Fibroblast of peridontal ligament (primary cell): ENCODE measurements at regions not wholly inside any gene's neighbourhood (a gene's known extent, or its start where the extent isn't known, plus 50 kb on each side); places are given as distances from the start of the nearest gene placed in this dataset.
A peak's percentile ranks its signal among the peaks of the same experiment; 100 is the strongest.
"Not testable (repeated sequence)": the region's sequence is repeated elsewhere in the genome, so short reads cannot be mapped to it uniquely, and the experiment has no call there.

ENCODE experiments used
- DNase-seq: peaks from one replicate; pipeline ENCODE4 v3.0.0-alpha.2; 2010; ENCODE audit errors: extremely low read depth

- DNase-seq: no peak
Measured at GRCh38 chr4:43089730-43090129, 197.2 kb downstream of the GRXCR1 start.

GRCh38 chr4:43103048-43103447, 210.5 kb downstream of the GRXCR1 start:
- no peak for DNase-seq

DNA sequence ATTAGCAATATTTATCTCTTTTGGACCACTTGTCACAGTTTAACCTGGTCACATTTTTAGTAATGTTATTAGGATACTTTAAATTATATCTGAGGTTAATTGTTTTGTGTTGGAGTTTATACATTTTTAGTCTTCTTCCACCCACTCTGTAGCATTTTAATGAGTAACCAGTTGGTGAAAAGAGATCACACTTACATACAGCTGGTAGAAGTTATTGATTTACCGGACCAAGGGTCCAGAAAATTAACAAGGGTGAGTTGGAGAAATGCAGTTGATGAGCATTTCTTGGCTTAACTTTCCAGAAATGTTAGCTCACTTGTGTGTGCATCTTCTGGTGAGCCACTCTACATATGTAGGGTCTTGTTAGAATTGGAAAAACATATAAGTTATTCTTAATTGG, 219.6 kb downstream of the GRXCR1 start:
- no peak for DNase-seq

- no peak for DNase-seq
Measured at GRCh38 chr4:43113196-43113595, 220.7 kb downstream of the GRXCR1 start.

DNA sequence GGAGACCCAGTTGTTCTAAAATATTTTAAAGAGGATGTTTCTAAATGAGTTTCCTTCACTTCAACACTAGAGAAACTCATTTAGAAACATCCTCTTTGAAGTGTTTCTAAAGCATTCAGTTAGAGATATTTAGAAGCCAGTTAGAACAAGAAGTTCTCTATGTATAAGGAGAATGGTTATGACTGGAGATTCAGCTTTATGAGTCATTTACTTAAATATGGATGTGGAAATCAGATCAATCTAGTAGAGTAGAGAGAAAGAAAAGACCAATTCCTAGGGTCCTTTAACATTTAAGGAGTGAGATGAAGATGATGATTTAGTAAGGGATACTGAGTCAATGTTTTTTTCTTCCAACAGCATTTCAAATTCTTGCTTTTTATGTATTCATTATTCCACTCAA, 234.1 kb downstream of the GRXCR1 start:
- no peak for DNase-seq

GRCh38 chr4:43130228-43131021, 237.9 kb downstream of the GRXCR1 start:
- no peak for DNase-seq

DNA sequence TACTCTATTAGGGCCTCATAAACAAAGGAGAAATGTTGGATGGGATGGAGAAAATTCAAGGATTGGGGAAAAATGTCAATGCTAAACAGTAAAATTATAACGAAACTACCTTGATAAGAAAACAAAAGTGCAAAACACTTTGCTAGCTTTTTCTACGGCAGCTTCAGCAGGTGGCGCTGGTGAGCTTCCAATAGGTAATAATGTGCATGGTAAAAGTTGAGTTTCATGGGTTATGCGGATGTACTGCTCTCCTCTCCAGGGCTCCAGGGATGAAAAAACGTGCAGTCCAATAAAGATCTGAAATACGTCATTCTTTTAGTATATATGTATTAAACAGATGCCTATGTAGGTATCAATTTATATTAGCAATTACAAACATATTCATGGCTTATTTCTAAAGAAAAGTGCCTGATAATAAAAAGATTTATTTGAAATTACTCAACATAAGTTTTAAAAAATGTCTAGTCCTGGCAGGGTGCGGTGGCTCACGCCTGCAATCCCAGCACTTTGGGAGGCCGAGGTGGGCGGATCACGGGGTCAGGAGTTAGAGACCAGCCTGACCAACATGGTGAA, 239.6 kb downstream of the GRXCR1 start:
- DNase-seq: peak; percentile 80

DNA sequence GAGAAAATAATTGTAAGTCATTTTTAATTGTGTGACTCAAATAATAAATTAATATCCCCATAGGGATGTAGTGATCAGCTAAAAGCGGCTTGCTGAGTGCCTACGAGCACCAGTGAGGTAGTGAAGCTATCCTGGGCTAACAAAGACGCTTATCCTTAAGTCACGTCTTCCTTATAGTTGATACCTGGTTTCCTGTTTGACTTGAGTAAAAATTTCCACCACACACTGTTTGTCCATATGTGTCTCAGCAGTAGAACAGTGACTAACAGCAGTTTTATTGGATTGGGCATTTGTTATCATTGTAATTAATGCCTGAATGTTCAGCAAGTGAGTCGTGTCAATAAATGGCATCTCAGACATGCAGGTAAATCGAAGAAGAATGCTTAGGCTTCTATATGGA, 241.1 kb downstream of the GRXCR1 start:
- DNase-seq: no peak

GRCh38 chr4:43136752-43137151, 244.2 kb downstream of the GRXCR1 start:
- DNase-seq: no peak

GRCh38 chr4:43146198-43146597, 253.7 kb downstream of the GRXCR1 start:
- DNase-seq: no peak

DNA sequence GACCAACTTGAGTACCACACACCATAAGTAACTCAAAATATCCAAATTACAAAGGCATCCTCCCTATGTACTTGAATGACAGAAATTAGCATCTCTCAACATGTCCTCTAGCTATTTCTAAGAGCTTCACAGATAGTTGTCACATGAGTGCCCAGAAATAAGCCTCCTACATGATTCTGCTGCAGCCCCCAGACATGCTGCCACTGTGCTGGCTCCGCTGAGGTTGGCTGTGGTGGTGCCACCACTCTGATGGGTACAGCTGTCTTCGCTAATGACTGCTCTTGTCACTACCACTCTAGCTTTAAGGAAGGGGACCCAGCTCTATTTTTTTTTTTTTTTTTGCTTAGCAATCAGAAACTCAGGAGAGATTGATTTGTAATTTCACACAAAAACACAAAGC, 256.0 kb downstream of the GRXCR1 start:
- DNase-seq: no peak

- DNase-seq: no peak
Measured at GRCh38 chr4:43163101-43163792, 270.7 kb downstream of the GRXCR1 start.

- no peak for DNase-seq
Measured at GRCh38 chr4:43189741-43190140, 297.2 kb downstream of the GRXCR1 start.

DNA sequence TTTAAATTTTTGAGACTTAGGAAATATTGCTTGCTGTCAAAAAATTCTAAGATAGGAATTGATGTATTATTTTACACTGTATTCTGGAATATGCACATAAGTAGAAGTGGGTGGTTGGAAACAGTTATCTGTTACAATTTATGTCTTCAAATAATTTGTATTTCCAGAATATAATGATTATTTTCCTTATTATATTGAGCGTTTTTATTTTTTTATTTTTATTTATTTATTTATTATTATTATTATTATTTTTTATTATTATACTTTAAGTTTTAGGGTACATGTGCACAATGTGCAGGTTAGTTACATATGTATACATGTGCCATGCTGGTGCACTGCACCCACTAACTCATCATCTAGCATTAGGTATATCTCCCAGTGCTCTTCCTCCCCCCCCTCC, 320.1 kb downstream of the GRXCR1 start:
- DNase-seq: not testable (repeated sequence)

GRCh38 chr4:43223820-43224219, 331.3 kb downstream of the GRXCR1 start:
- DNase-seq: no peak

GRCh38 chr4:43224559-43224958, 332.0 kb downstream of the GRXCR1 start:
- no peak for DNase-seq

DNA sequence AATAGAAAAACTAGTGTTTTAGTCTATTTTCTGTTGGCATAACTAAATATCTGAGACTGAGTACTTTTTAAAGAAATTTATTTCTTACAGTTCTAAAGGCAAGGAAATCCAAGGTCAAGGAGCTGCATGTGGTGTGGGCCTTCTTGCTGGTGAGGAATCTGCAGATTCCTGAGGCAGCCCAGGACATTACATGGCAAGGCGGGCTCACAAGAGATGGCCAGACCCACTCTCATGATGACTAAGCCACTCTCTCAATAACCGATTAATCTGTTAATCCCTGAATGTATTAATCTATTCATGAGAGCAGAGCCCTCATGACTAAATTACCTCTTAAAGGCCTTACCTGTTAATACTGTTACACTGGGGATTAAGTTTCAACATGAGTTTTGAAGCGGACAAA, 340.8 kb downstream of the GRXCR1 start:
- DNase-seq: no peak

- no peak for DNase-seq
Measured at GRCh38 chr4:43234626-43235415, 342.3 kb downstream of the GRXCR1 start.

DNA sequence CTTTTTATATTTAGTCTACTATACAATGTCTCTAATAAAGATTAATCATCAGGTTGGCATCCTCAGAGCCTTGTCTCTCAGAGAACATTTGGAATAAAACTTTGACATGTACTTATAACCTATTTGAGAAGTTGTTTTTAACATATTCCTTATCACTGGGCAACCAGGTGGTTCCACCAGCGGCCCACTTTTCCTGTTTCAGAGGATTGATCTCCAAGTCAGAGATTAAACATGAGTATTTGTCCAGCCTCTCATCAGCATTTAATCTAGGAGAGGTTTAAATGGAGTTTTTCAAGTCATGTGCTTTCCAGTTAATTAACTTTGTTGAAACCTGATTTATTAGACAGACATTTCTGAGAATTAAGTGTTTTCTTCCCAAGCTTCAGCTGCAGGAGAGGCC, 345.5 kb downstream of the GRXCR1 start:
- no peak for DNase-seq

DNA sequence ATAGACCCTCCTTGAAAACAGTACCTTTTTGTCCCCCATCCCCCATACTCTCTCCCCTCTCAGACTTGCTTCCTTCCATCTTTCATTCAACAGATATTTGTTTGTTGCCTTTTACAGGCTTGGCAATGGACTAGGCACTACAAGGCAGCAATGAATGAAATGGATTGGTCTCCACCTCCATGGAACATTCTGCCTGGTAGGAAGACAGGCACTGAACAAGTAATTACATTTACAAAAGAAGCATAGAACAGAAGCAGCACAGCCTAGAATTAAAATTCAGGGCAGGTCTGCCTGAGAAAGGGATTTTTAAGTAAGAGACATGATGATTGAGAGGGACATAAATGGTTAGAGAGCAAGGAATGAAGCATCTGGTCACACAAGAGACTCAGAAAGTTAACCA, 346.1 kb downstream of the GRXCR1 start:
- DNase-seq: no peak

DNA sequence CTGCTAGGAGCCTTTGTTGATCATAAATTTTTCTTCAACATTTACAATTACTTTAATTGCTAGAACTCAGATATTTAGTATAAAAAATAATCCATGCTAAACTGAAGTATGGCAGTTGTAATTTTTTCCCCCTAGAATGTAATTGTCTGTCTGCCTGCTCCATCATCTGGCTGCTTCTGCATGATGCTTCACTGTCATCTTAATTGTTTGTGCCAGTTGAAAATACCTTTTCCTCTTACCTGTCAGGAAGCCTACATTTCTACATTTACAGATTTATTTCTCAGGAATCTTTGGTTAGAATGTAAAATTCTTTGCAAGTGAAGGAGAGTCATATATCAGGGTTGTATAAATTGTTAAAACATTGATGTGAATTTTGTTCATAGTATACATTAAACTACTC, 348.6 kb downstream of the GRXCR1 start:
- no peak for DNase-seq

- DNase-seq: peak; percentile 66
Measured at GRCh38 chr4:43242606-43243005, 350.1 kb downstream of the GRXCR1 start.
